ENCODE measurements at regions not wholly inside any gene's neighbourhood (a gene's known extent, or its start where the extent isn't known, plus 50 kb on each side); places are given as distances from the start of the nearest gene placed in this dataset.
"Not testable (repeated sequence)": the region's sequence is repeated elsewhere in the genome, so short reads cannot be mapped to it uniquely, and the experiment has no call there.

DNA sequence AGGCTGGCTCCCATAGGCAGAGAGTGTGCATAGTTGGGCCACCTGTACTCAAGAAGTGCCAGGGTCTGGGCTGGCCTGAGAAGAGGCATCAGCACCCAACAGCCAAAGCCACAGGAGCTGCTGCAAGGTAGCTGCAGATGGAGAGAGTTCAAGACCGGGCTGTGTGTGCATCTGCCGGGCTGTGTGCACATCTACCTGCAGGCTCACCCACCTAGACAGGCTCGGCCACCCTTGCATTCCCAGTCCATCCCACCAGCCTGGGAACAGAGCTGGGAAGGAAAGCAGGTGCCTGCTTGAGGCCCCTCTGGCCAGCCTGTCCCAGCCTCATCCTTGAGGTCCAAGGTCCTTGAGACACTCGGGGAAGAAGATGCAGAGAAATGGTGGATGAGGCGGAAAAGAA lies 194.4 kb upstream of the AJAP1 start:
- no peak for DNase-seq

GRCh38 chr1:4460651-4461050 lies 193.8 kb upstream of the AJAP1 start:
- DNase-seq: no peak

DNA sequence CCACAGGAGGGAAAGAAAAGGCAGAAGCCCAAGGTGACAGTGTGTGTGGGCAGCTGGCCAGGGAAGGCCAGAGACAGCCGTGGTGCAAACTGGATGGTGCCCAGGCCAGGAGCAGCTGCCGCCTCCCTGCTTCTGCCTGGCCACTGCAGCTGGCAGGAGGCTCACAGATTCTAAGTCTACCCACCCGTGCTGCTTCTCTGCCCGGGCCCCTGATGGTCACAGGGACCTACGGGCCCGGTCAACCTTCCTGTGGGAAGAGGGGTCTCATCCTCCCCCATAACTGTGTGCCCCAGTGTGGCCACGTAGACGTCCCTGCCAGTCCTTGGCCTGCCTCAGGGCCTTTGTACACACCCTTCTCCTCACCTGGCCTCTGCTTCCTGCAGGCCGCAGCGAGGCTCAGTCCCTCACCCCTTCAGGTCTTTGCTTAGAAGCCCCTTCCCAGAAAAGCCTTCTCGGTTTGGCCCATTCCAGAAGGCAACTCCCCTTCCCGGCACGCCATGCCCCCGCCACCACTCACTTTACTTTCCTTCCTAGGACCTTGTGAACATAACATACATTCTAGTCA lies 192.6 kb upstream of the AJAP1 start:
- DNase-seq: no peak

GRCh38 chr1:4462831-4463484 lies 191.5 kb upstream of the AJAP1 start:
- DNase-seq: no peak

GRCh38 chr1:4463631-4464030 lies 190.8 kb upstream of the AJAP1 start:
- no peak for DNase-seq

DNA sequence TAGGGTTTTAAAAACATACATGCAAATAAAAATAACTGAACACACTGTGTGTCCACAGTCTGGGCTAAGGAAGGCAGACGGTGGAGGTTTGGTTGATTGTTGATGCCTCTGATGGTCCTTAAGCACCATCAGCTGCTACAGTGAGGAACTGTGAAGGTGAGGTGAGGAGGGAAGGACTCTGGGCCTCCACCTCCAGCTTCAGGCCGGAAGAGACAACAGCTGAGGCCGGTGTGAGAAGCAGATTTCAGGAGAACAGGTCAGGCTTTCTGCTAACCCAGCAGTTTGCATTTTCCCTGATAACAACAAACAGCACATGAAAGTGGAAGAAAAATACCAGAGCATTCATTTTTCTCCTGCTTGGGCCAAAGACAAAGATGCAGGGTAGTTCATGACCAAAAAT lies 189.9 kb upstream of the AJAP1 start:
- DNase-seq: no peak

DNA sequence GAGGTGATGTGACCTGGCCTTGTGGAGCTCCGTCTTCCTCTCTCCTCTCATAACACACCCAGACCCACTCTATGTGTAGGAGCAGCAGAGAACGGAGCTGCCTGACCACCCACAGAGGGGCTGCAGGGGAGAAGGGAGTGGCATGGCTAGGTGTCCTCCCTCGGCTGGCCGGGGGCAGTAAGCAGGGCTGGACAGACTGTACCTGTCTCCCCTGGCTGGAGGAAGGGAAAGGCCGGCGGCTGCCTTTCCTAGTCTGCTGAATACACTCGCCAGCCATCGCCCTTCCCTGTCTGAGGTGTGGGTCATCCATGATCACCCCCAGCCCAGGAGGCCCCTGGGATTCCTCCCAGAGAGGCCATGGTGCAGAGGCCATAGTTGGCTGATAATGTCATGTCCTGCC lies 187.2 kb upstream of the AJAP1 start:
- DNase-seq: no peak

DNA sequence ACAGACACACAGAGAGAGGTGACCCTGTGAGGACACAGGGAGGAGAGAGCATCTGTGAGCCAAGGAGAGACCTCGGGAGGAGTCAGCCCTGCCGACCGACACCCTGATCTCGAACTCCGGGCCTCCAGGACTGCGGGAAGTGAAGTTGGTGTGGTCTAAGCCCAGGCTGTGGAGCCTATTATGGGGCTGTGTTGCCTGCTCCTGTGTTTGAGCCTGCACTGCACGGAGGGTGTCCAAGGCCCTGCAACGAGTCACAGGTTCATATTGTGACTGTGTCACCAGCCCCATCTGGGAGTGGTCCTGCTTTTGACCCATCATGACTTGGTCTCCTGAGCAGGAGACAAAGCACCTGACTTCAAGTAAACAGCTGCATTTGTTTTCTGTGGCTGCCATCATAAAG lies 186.0 kb upstream of the AJAP1 start:
- no peak for DNase-seq

GRCh38 chr1:4468804-4469514 lies 185.4 kb upstream of the AJAP1 start:
- no peak for DNase-seq

DNA sequence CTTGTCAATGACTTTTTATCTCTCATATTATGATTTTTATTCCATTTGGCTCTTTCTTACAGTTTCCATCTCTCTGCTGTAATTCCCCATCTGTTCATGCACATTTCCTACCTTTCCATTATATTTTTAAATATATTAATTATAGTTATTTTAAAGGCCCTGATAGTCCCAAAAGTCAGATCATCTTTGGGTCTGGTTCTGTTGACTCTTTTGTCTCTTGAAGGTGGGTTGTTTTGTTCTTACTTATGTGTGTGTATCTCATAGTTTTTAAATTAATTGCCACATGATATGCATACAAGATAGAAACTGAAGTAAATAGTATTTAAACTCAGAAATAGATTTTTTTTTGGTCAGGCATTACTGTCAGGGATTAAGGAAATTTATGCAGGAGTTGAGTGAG lies 178.0 kb upstream of the AJAP1 start:
- DNase-seq: no peak

DNA sequence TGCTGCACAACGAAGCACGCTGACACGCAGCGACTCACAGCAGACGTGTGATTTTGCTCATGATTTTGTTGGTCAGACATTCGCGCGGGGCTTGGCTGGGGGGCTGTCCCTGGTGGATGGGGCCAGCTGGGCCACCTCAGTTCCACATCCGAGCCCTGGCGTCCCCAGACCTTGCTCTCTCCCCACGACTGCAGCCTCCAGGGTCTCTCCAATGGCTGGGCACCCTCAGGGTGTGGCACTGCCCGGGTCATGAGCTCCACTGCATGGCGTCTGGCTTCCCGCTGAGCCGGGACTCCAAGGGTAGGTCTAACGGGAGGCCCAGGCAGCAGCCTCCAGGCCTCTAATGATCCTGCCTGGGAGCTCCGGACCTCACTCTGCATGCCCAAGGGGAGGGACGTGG lies 173.0 kb upstream of the AJAP1 start:
- no peak for DNase-seq

DNA sequence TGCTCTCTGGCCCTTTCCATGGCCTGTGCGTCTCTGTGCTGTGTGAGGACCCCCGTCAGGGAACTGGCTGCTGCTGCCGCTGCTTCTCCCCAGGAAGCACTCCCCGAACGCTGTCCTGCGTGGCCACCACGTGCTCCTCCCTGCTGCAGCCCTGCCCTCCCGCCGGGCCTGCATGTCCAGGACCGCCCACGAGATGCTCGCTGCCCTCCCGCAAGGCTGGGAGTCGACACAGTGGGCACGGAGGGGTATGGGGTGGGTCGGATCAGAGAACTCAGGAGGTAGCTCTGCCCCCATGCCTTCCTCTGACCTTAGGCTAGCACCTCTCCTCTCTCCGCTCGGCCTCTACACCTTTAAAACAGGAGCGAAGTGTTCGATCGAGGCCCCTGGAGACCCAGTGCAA lies 171.9 kb upstream of the AJAP1 start:
- DNase-seq: no peak

DNA sequence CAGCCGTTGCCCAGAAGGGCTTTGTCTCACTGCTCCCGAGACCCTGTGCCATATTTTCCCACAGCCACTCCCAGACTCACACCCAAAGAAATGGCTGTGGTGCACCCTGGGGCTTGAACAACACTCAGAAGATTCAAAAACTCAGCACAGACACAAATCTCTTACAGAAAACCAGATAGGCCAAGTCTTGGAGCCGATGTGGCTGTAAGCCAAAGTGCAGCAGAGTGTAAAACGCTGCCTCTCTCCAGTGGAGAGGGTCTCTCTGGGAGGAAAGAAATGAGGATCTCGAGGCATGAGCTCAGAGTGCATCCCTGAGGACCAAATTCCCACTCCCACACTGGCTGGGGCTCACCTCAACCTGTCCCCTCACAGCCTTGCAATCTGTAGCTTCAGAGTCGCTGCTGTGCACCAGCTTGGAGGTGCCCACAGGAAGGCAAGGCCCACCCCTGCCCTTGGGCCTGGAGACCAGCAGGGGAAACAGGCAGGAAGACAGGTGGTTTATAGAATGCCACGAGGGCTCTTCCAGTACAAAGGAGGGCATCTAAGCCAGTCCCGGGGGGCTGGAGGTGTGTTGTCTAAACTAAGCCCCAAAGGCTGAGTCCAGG lies 171.3 kb upstream of the AJAP1 start:
- no peak for DNase-seq

DNA sequence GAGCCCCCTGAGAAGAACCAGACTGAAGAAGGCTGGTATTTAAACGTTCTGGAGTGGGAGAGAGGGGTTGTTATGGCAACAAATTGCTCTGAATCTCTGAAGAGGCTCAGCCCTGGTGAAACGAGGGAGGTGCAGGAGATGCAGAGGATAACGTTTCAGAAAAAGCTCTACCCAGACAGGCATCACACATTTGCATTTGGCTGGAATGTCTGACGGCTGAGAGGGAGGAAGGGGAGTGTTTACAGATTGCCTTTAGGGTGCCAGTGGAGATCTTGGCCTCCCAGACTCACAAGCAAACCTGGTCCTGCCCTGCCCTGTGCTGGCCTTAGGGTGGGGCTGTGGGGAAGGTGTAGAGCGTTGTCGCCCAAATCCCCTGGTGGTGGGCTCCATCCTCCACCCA lies 169.0 kb upstream of the AJAP1 start:
- DNase-seq: peak; percentile 32

- no peak for DNase-seq
These were observed 168.5 kb upstream of the AJAP1 start for GRCh38 chr1:4485878-4486277.

DNA sequence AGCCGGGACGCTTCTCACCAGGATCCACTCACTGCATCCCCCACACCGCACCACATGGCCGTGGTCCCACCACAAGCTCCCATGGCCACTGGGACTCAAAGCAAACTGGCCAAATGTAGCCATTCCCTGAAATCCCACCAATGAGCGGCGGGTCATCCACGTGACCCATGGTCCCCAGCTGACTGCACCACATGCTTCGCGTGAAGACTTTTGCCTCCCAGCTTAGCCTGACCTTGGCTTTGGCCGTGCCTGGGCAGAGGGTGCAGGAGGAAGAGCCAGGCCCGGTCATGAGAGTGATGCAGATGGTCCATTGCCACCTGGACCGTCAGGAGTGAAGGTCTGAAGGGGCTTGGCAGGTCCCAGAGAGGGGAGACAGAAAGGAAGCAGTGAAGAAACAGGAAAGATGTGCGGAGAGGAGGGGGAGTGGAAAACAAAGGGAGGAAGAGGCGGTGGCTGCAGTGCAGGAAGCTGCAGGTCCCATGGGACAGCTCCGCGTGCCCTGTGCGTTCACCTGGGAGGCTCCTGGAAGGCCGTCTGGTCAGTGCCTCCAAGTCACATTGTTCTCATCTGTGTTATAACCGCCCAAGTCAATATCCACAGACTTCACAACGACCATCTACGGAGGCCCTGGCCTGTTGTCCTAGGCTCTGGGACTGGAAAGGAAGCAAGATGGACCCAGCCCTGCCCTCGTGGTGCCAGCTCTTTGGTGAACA lies 167.8 kb upstream of the AJAP1 start:
- DNase-seq: no peak

- no peak for DNase-seq
These were observed 166.4 kb upstream of the AJAP1 start for GRCh38 chr1:4488018-4488417.

DNA sequence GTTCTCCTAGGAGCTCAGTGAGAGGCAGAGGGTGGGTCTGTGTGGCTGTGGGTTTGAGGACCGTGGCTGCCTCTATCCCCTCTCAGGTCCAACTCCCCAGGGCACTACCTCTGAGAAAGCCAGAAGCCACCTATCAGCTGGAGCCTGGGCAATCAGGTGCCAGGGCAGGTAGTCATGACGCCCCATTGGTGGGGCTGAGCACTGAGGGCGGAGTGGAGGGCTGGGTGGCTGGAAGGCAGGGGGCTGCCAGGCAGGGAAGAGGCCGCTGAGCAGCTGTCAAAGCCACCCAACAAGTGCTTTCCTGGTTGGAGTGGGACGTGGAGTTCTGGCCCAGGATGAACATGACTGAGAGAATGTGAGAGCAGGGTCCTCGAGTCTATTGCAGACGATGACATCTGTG lies 164.9 kb upstream of the AJAP1 start:
- no peak for DNase-seq

DNA sequence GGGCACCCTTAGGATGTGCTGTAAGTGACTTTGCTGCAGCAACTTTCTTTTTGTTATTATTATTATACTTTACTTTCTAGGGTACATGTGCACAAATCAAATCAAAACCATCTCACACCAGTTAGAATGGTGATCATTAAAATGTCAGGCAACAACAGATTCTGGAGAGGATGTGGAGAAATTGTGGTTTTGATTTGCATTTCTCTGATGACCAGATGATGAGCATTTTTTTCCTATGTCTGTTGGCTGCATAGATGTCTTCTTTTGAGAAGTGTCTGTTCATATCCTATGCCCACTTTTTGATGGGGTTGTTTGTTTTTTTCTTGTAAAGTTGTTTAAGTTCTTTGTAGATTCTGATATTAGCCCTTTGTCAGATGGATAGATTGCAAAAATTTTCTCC lies 164.4 kb upstream of the AJAP1 start:
- not testable (repeated sequence) for DNase-seq

DNA sequence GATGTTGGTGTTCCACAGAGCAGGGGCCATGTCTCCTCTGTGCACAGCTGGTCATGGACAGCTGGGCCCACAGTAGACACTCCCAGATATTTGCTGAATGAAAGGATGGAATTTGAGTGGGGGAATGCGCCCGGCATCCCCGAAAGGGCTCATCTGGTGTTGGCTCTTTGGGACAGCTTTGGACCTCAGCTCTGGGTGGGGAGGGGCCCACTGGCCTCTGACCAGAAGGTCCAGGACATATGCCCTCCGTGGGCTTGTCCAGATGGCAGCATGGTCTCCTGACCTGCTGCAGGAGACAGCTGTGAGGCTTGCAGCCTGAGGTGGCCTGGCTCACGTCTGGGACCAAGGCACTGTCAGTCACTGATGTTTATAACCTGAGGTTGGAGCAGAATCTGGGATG lies 160.4 kb upstream of the AJAP1 start:
- DNase-seq: no peak

DNA sequence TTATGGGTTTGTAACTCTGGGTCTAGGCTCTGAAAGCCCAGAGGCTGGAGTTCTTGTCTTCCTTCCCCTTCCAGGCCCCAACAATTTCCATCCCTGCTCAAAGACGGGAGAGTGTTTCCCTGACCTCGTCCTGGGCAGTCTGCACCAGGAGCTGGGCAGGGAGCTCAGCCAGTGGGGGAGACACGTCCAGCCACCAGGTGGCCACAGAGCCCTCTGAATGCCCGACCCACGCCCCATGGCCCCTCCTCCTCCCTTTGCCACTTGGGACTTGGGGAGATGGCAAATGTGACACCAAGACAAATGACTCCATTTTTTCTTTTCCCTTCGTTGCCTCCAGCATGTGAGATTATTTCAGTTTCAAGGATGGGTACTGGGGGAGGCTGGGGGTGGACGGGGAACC lies 159.9 kb upstream of the AJAP1 start:
- no peak for DNase-seq

DNA sequence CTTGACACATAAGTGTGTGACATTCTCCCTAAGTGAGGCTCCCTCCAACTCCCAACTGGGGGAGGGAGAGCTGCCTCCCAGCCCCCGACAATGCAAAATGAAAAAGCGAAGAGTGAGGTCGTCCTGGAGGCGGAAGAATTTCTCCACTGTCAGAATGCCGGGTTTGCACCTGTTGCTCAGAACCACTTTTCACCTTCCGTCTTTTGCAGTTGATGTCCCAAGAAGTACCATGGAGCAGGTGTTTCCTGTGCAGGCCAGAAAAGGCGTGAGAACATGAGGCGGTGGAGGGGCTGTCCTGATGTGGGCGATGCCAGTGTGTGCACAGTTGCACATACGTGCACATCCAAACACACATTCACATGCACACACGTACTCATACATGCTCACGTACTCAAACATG lies 158.6 kb upstream of the AJAP1 start:
- DNase-seq: no peak

GRCh38 chr1:4500441-4500840 lies 154.0 kb upstream of the AJAP1 start:
- DNase-seq: no peak

DNA sequence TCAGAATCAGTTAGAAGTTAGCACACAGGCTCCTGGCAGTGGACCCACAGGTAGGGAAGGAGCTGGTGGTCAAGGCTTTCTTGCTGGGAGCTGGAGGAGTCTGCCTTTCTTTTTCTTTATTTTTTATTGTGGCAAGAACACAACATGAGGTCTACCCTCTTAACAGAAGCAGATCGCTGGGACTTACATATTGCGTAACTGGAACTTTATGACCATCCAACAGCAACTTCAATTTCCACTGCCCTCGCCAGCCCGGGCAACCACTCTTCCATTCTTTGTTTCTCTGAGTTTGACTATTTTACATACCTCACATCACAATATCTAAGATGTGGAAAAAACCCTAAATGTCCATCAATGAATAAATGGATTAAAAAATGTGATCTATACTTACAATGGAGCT lies 147.8 kb upstream of the AJAP1 start:
- no peak for DNase-seq
